Osteoblast (primary cell): ENCODE measurements at regions not wholly inside any gene's neighbourhood (a gene's known extent, or its start where the extent isn't known, plus 50 kb on each side); places are given as distances from the start of the nearest gene placed in this dataset.

Source experiments
- DNase-seq: peaks from one replicate; pipeline ENCODE4 v3.0.0; 2011; ENCODE audit warnings: low spot score, mixed read lengths; ENCODE audit not compliant: insufficient read length; ENCODE audit errors: missing footprints
- H2AFZ ChIP-seq: 2 replicates; pipeline ENCODE4 v1.6.0; 2011; ENCODE audit warnings: mild to moderate bottlenecking, low read length
- H3K27ac ChIP-seq: 2 replicates; pipeline ENCODE4 v1.5.1; 2011; ENCODE audit warnings: mild to moderate bottlenecking, low read depth, low read length, moderate library complexity
- H3K27me3 ChIP-seq: 2 replicates; pipeline ENCODE4 v1.6.0; 2012; ENCODE audit warnings: mild to moderate bottlenecking, control low read depth, inconsistent platforms, low read length, moderate library complexity; ENCODE audit not compliant: insufficient read depth
- H3K36me3 ChIP-seq: 2 replicates; pipeline ENCODE4 v1.5.1; 2011; ENCODE audit warnings: mild to moderate bottlenecking, low read length, control low read depth, moderate library complexity; ENCODE audit not compliant: insufficient read depth
- H3K4me1 ChIP-seq: 2 replicates; pipeline ENCODE4 v1.5.1; 2011; ENCODE audit warnings: mild to moderate bottlenecking, low read length, control low read depth, moderate library complexity; ENCODE audit not compliant: insufficient read depth
- H3K4me2 ChIP-seq: 2 replicates; pipeline ENCODE4 v1.6.0; 2011; ENCODE audit warnings: mild to moderate bottlenecking, low read length; ENCODE audit not compliant: insufficient read depth
- H3K4me3 ChIP-seq: fragments of 200-600 bp; sonication (generic); 3 replicates; pipeline ENCODE4 v1.5.1; 2012; ENCODE audit warnings: mild to moderate bottlenecking, low read length, inconsistent platforms; ENCODE audit not compliant: insufficient read depth
- H3K79me2 ChIP-seq: 2 replicates; pipeline ENCODE4 v1.6.0; 2012; ENCODE audit warnings: mild to moderate bottlenecking, low read length, control low read depth, inconsistent platforms; ENCODE audit not compliant: insufficient read depth
- H3K9me3 ChIP-seq: 2 replicates; pipeline ENCODE4 v1.5.1; 2011; ENCODE audit warnings: low read depth, low read length, control low read depth
- H4K20me1 ChIP-seq: 2 replicates; pipeline ENCODE4 v1.6.0; 2012; ENCODE audit warnings: mild to moderate bottlenecking, low read length, control low read depth; ENCODE audit not compliant: insufficient read depth
- CTCF ChIP-seq: IDR thresholded peaks from 2 replicates; pipeline ENCODE4 v1.5.1; 2011; ENCODE audit warnings: mild to moderate bottlenecking, low read depth, low read length, moderate library complexity; ENCODE audit errors: extremely low read depth

GRCh38 chr15:36062357-36062756 lies 516.4 kb upstream of the DPH6 start:
- Histone ChIP-seq H3K79me2 (no peaks in the 10 kb centered on the region), H3K9me3 (no peaks in the 10 kb centered on the region), H4K20me1 (no peaks in the 10 kb centered on the region), H2AFZ (no peak overlapping the region), H3K4me1 (no peaks in the 10 kb centered on the region), H3K27me3 (no peaks in the 10 kb centered on the region), H3K36me3 (no peaks in the 10 kb centered on the region), H3K27ac (no peak overlapping the region), H3K4me3 (no peak overlapping the region), H3K4me2 (no peak overlapping the region)
- DNase-seq: no peak
- no peak for TF ChIP-seq CTCF

- Histone ChIP-seq H2AFZ (no peak overlapping the region), H3K9me3 (no peaks in the 10 kb centered on the region), H3K4me3 (no peak overlapping the region), H3K36me3 (no peaks in the 10 kb centered on the region), H3K27ac (no peak overlapping the region), H3K4me2 (no peak overlapping the region), H3K79me2 (no peaks in the 10 kb centered on the region), H3K27me3 (no peaks in the 10 kb centered on the region), H3K4me1 (no peaks in the 10 kb centered on the region), H4K20me1 (no peaks in the 10 kb centered on the region)
- no peak for TF ChIP-seq CTCF
- DNase-seq: no peak
Observed at GRCh38 chr15:36066757-36067156, 512.7 kb upstream of the CDIN1 start.

GRCh38 chr15:36067483-36068274 lies 511.7 kb upstream of the CDIN1 start:
- no peaks in the 10 kb centered on the region for H3K79me2 ChIP-seq
- no peak overlapping the region for H3K27ac ChIP-seq
- no peak overlapping the region for H3K4me3 ChIP-seq
- H2AFZ ChIP-seq: no peak overlapping the region
- H3K4me2 ChIP-seq: no peak overlapping the region
- no peaks in the 10 kb centered on the region for H3K36me3 ChIP-seq
- H4K20me1 ChIP-seq: no peaks in the 10 kb centered on the region
- H3K9me3 ChIP-seq: no peaks in the 10 kb centered on the region
- no peaks in the 10 kb centered on the region for H3K4me1 ChIP-seq
- no peaks in the 10 kb centered on the region for H3K27me3 ChIP-seq
- no peak for TF ChIP-seq CTCF
- DNase-seq: no peak

- Histone ChIP-seq H4K20me1 (no peaks in the 10 kb centered on the region), H3K79me2 (no peaks in the 10 kb centered on the region), H3K4me1 (no peaks in the 10 kb centered on the region), H3K4me2 (no peak overlapping the region), H3K4me3 (no peak overlapping the region), H3K27me3 (no peaks in the 10 kb centered on the region), H3K27ac (no peak overlapping the region), H2AFZ (no peak overlapping the region), H3K36me3 (no peaks in the 10 kb centered on the region), H3K9me3 (no peaks in the 10 kb centered on the region)
- DNase-seq: no peak
- TF ChIP-seq CTCF: no peak
Observed at GRCh38 chr15:36075333-36075732, 504.1 kb upstream of the CDIN1 start.
